ENCODE measurements at regions not wholly inside any gene's neighbourhood (a gene's known extent, or its start where the extent isn't known, plus 50 kb on each side); places are given as distances from the start of the nearest gene placed in this dataset.

GRCh38 chr5:172575816-172576545, 65.1 kb upstream of the NEURL1B start:
- peaks cover 24% of the 10 kb centered on the region for H3K4me1 Mint-ChIP-seq
- H3K9me3 Mint-ChIP-seq: no peaks in the 10 kb centered on the region
- no peak overlapping the region for H3K4me3 Mint-ChIP-seq
- H3K36me3 Mint-ChIP-seq (ENCODE audit: low read depth): no peaks in the 10 kb centered on the region
- no peak overlapping the region for H3K27ac Mint-ChIP-seq
- peaks cover 33% of the 10 kb centered on the region for H3K27me3 Mint-ChIP-seq (ENCODE audit: low read depth)
- TF ChIP-seq, protein P1, sequence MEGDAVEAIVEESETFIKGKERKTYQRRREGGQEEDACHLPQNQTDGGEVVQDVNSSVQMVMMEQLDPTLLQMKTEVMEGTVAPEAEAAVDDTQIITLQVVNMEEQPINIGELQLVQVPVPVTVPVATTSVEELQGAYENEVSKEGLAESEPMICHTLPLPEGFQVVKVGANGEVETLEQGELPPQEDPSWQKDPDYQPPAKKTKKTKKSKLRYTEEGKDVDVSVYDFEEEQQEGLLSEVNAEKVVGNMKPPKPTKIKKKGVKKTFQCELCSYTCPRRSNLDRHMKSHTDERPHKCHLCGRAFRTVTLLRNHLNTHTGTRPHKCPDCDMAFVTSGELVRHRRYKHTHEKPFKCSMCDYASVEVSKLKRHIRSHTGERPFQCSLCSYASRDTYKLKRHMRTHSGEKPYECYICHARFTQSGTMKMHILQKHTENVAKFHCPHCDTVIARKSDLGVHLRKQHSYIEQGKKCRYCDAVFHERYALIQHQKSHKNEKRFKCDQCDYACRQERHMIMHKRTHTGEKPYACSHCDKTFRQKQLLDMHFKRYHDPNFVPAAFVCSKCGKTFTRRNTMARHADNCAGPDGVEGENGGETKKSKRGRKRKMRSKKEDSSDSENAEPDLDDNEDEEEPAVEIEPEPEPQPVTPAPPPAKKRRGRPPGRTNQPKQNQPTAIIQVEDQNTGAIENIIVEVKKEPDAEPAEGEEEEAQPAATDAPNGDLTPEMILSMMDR (IDR thresholded peaks at IDR 0.05; ENCODE audit: unreplicated experiment in 3 of 3): no peak

DNA sequence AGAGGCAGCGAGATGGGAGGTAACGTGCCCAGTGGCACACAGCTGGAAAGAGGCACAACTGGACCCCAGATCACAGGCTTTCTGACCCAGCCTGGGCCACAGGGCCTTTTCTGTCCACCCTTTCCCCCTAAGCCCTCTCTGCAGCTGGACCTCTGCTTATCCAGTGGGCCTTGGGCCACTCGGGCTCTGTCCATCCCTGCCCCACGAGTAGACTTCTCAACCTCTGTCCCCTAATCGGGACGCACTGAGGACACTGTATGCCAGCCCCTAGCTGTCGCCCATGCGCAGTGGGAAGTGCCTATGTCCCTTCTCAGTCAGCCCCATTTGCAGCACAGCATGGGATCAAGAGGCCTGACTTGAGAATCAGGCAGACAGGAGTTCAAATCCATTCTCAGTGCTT, 65.6 kb upstream of the NEURL1B start:
- TF ChIP-seq, protein P1 (IDR thresholded peaks at IDR 0.05; ENCODE audit: unreplicated experiment in 3 of 3): no peak
- H3K27me3 Mint-ChIP-seq (ENCODE audit: low read depth): peaks cover 33% of the 10 kb centered on the region
- no peaks in the 10 kb centered on the region for H3K36me3 Mint-ChIP-seq (ENCODE audit: low read depth)
- H3K27ac Mint-ChIP-seq: peak overlapping the region in 1 of 3 experiments; percentile 90
- H3K9me3 Mint-ChIP-seq: no peaks in the 10 kb centered on the region
- H3K4me3 Mint-ChIP-seq: no peak overlapping the region
- peaks cover 22% of the 10 kb centered on the region for H3K4me1 Mint-ChIP-seq

DNA sequence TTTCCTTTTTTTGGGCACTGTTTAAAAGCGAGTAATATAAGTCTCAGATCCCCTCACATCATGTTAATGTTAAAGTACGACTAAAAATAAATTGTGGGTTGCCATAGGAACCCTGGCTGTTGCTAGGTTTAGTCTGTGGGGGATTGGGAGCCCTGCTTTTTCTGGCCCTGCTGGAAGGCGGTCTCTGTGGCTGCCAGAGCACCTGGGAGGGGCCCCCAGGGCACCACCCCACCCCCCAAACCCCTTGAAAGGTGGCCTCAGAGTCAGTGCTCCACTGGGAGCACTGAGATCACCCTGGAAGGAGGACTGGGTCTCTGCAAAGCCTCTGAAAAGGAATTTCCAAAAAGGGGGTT, 66.2 kb upstream of the NEURL1B start:
- Mint-ChIP-seq H3K27me3 (ENCODE audit: low read depth) (peaks cover 28% of the 10 kb centered on the region), H3K4me1 (peaks cover 24% of the 10 kb centered on the region)

GRCh38 chr5:172573986-172574870, 66.8 kb upstream of the NEURL1B start:
- H3K4me1 Mint-ChIP-seq: peaks cover 27% of the 10 kb centered on the region
- peak overlapping the region; percentile 86 to 90 (median 90) for H3K27ac Mint-ChIP-seq
- no peaks in the 10 kb centered on the region for H3K9me3 Mint-ChIP-seq
- no peaks in the 10 kb centered on the region for H3K36me3 Mint-ChIP-seq (ENCODE audit: low read depth)
- TF ChIP-seq, protein P1 (IDR thresholded peaks at IDR 0.05; ENCODE audit: unreplicated experiment in 3 of 3): peak in 1 of 3 experiments; percentile 9
- H3K4me3 Mint-ChIP-seq: peak overlapping the region in 1 of 3 experiments; percentile 9
- peaks cover 21% of the 10 kb centered on the region for H3K27me3 Mint-ChIP-seq (ENCODE audit: low read depth)

More for the DNA sequence above, 66.2 kb upstream of the NEURL1B start:
- H3K9me3 Mint-ChIP-seq: no peaks in the 10 kb centered on the region
- H3K27ac Mint-ChIP-seq: peak overlapping the region; percentile 86 to 90 (median 90)
- H3K4me3 Mint-ChIP-seq: peak overlapping the region in 1 of 3 experiments; percentile 9
- no peaks in the 10 kb centered on the region for H3K36me3 Mint-ChIP-seq (ENCODE audit: low read depth)
- TF ChIP-seq, protein P1 (IDR thresholded peaks at IDR 0.05; ENCODE audit: unreplicated experiment in 3 of 3): no peak

DNA sequence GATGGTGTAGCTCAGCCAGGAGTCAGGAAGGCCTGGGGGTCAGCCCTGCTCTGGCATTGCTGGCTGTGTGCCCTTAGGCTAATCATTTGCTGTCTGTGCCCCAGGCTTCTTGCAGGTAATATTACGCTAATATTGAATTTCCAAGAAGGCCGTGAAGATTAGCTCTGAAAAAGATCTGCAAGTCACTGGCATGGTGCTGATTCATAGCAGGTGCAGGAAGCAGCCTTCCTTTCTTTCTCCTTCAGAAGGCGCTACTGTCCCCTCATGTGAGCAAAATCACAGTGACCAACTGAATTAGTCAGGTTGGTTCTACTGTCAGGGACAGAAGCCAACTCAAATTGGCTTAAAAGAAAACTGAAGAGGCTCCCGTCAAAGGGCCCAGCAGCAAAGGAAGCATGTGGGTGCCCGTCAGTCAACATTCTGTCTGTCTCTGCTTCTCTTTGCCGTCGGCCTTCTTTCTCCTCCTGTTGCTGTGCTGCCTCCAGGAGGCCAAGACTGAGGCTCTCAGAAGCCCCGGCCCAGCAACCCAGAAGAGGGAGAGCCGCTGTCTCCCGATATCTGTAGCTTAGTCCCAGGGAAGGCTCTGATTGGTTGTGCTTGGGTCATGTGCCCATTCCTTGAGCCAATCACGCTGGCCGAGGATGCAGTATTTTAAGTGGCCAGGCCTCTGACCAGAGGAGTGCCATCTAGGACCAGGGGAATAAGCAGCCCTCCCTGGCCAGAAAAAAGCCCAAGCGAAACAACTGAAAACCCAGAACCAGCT, 67.8 kb upstream of the NEURL1B start:
- H3K27ac Mint-ChIP-seq: no peak overlapping the region
- peaks cover 27% of the 10 kb centered on the region for H3K4me1 Mint-ChIP-seq
- no peaks in the 10 kb centered on the region for H3K36me3 Mint-ChIP-seq (ENCODE audit: low read depth)
- H3K9me3 Mint-ChIP-seq: no peaks in the 10 kb centered on the region
- TF ChIP-seq, protein P1 (IDR thresholded peaks at IDR 0.05; ENCODE audit: unreplicated experiment in 3 of 3): no peak
- peaks cover 14% of the 10 kb centered on the region for H3K27me3 Mint-ChIP-seq (ENCODE audit: low read depth)
- H3K4me3 Mint-ChIP-seq: no peak overlapping the region

Data from nephron (organoid).